Testis (tissue), 2 donors: ENCODE measurements at regions not wholly inside any gene's neighbourhood (a gene's known extent, or its start where the extent isn't known, plus 50 kb on each side); places are given as distances from the start of the nearest gene placed in this dataset.
"Not testable (repeated sequence)": the region's sequence is repeated elsewhere in the genome, so short reads cannot be mapped to it uniquely, and the experiment has no call there.

Experiments
- POLR2A ChIP-seq: fragments of 450-650 bp; IDR thresholded peaks from one replicate; pipeline ENCODE4 v1.6.1; 2017; ENCODE audit warnings: antibody characterized with exemption, mild to moderate bottlenecking, moderate library complexity
- TF ChIP-seq, protein P1 (sequence below), 3 experiments: fragments of 450-650 bp in 2 of 3; fragments of 200-600 bp in 1 of 3; sonication (generic) in 1 of 3; IDR thresholded peaks; one replicate each; pipeline ENCODE4 v1.5.1; 2016 to 2019; ENCODE audit warnings: antibody characterized with exemption in 3 of 3, mild to moderate bottlenecking in 2 of 3, moderate library complexity in 1 of 3

DNA sequence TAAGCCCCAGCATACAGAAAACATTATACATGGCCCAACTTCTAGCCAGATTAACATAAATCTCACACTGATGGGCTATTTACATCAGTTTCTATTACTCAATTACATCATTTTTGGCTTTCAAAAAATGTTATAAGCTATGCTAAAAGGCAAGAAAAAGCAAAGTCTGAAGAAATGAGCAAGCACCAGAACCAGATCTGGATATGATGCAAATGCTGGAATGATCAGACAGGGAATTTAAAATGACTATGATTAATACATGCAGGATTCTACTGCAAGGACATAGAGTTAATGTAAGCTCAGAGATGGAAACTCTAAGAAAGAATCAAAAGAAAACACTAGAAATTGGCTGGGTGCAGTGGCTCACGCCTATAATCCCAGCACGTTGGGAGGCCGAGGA lies 106.6 kb downstream of the BDH1 start:
- not testable (repeated sequence) for TF ChIP-seq POLR2A
- TF ChIP-seq, protein P1, sequence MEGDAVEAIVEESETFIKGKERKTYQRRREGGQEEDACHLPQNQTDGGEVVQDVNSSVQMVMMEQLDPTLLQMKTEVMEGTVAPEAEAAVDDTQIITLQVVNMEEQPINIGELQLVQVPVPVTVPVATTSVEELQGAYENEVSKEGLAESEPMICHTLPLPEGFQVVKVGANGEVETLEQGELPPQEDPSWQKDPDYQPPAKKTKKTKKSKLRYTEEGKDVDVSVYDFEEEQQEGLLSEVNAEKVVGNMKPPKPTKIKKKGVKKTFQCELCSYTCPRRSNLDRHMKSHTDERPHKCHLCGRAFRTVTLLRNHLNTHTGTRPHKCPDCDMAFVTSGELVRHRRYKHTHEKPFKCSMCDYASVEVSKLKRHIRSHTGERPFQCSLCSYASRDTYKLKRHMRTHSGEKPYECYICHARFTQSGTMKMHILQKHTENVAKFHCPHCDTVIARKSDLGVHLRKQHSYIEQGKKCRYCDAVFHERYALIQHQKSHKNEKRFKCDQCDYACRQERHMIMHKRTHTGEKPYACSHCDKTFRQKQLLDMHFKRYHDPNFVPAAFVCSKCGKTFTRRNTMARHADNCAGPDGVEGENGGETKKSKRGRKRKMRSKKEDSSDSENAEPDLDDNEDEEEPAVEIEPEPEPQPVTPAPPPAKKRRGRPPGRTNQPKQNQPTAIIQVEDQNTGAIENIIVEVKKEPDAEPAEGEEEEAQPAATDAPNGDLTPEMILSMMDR (IDR thresholded peaks at IDR 0.05): not testable (repeated sequence)
